HCT116 (cell line): ENCODE measurements at regions not wholly inside any gene's neighbourhood (a gene's known extent, or its start where the extent isn't known, plus 50 kb on each side); places are given as distances from the start of the nearest gene placed in this dataset.

Experiments used
- ATAC-seq: fragments of 200-7000 bp; cut with Tn5 transposase; 2 replicates; pipeline ENCODE4 v1.9.1; 2020; ENCODE audit warnings: mild to moderate bottlenecking, moderate library complexity
- BruUV-seq: library from RNA; stranded (reverse); fragments of 400-500 nt; replicated peaks from 2 replicates; lab custom pipeline; 2021; lab: Mats Ljungman, UMichigan
- CTCF ChIA-PET: fragments of 300-600 bp; sonication (Branson Sonifier 250); formaldehyde crosslinking; loops from one replicate; lab custom pipeline; 2021; ENCODE audit warnings: antibody characterized with exemption; lab: Charles Lee
- POLR2A ChIA-PET: fragments of 300-600, 350-600 bp; sonication (Branson Sonifier 250); formaldehyde crosslinking; loops from one replicate; lab custom pipeline; 2021; ENCODE audit warnings: antibody characterized with exemption; lab: Charles Lee
- RAD21 ChIA-PET, 2 experiments: fragments of 300-600 bp; sonication (Branson Sonifier 250); formaldehyde crosslinking; loops; one replicate each; lab custom pipeline; 2023; ENCODE audit warnings: low total read pairs in 2 of 2; ENCODE audit not compliant: uncharacterized antibody in 2 of 2, unreplicated experiment in 2 of 2, low non-redundant PET in 1 of 2; lab: Charles Lee
- DNase-seq: peaks from one replicate; pipeline ENCODE4 v3.0.0-alpha.2; 2010; ENCODE audit warnings: low read depth, low spot score
- H2AFZ ChIP-seq: fragments of 200-600 bp; shearing (Covaris generic), sonication (generic); 2 replicates; pipeline ENCODE4 v1.6.1; 2017; ENCODE audit warnings: low read depth, mixed run types, mixed read lengths, antibody characterized with exemption, low read length; ENCODE audit not compliant: poor library complexity, severe bottlenecking
- H3K27ac ChIP-seq: 2 replicates; pipeline ENCODE4 v1.5.1; 2012; ENCODE audit warnings: low read depth, low read length
- H3K27me3 ChIP-seq: fragments of 200-600 bp; sonication (generic); 2 replicates; pipeline ENCODE4 v1.6.1; 2016; ENCODE audit warnings: mixed run types, low read length, mixed read lengths; ENCODE audit not compliant: insufficient read depth
- H3K36me3 ChIP-seq, 2 experiments: fragments of 200-500 bp in 1 of 2; fragments of 200-600 bp in 1 of 2; sonication (Bioruptor generic) in 1 of 2; sonication (generic) in 1 of 2; 2 replicates each; pipeline versions ENCODE4 v1.5.1 to v1.6.1; 2014 to 2016; ENCODE audit warnings: low read length in 2 of 2, inconsistent platforms in 1 of 2, mixed read lengths in 1 of 2, mixed run types in 1 of 2; ENCODE audit not compliant: insufficient read depth in 2 of 2, control insufficient read depth in 1 of 2
- H3K4me1 ChIP-seq, 2 experiments: fragments of 200-600 bp in 1 of 2; sonication (generic) in 1 of 2; 2 replicates each; pipeline versions ENCODE4 v1.5.1 to v1.6.1; 2012 to 2017; ENCODE audit warnings: low read length in 2 of 2, inconsistent platforms in 1 of 2, mild to moderate bottlenecking in 1 of 2, mixed read lengths in 1 of 2, mixed run types in 1 of 2, moderate library complexity in 1 of 2; ENCODE audit not compliant: insufficient read depth in 2 of 2, control insufficient read depth in 1 of 2
- H3K4me2 ChIP-seq: fragments of 200-600 bp; sonication (generic); 2 replicates; pipeline ENCODE4 v1.6.1; 2017; ENCODE audit warnings: mixed run types, low read length, mixed read lengths
- H3K4me3 ChIP-seq, 2 experiments: fragments of 200-600 bp in 1 of 2; sonication (generic) in 1 of 2; replicated peaks in 1 of 2; 2 replicates each; pipeline ENCODE4 v1.5.1; 2011 to 2016; ENCODE audit warnings: low read length in 2 of 2, control low read depth in 1 of 2, low read depth in 1 of 2, mild to moderate bottlenecking in 1 of 2, mixed read lengths in 1 of 2, mixed run types in 1 of 2
- H3K79me2 ChIP-seq: fragments of 200-600 bp; sonication (generic); 2 replicates; pipeline ENCODE4 v1.6.1; 2017; ENCODE audit warnings: mild to moderate bottlenecking, mixed run types, low read length, moderate library complexity, mixed read lengths; ENCODE audit not compliant: insufficient read depth
- H3K9ac ChIP-seq: fragments of 200-600 bp; sonication (generic); 2 replicates; pipeline ENCODE4 v1.6.1; 2016; ENCODE audit warnings: low read length, mixed read lengths
- H3K9me2 ChIP-seq: fragments of 200-600 bp; sonication (generic), shearing (Covaris generic); 2 replicates; pipeline ENCODE4 v1.6.1; 2017; ENCODE audit warnings: mixed run types, mild to moderate bottlenecking, moderate library complexity; ENCODE audit not compliant: insufficient read depth
- H3K9me3 ChIP-seq, 2 experiments: fragments of 200-500 bp in 1 of 2; fragments of 200-600 bp in 1 of 2; sonication (Bioruptor generic) in 1 of 2; sonication (generic) in 1 of 2; 2 replicates each; pipeline ENCODE4 v1.6.1; 2014 to 2017; ENCODE audit warnings: low read length in 2 of 2, mixed read lengths in 2 of 2, inconsistent platforms in 1 of 2, low read depth in 1 of 2, mild to moderate bottlenecking in 1 of 2, mixed run types in 1 of 2, moderate library complexity in 1 of 2; ENCODE audit not compliant: control insufficient read depth in 1 of 2, insufficient read depth in 1 of 2
- H4K20me1 ChIP-seq: fragments of 200-600 bp; sonication (generic), shearing (Covaris generic); 2 replicates; pipeline ENCODE4 v1.6.1; 2017; ENCODE audit warnings: mixed run types, mild to moderate bottlenecking, moderate library complexity; ENCODE audit not compliant: insufficient read depth
- ATF3 ChIP-seq: IDR thresholded peaks from 2 replicates; pipeline ENCODE4 v1.6.1; 2012
- EGR1 ChIP-seq: IDR thresholded peaks from 2 replicates; pipeline ENCODE4 v1.6.1; 2012; ENCODE audit warnings: low read depth
- ELF1 ChIP-seq: IDR thresholded peaks from 2 replicates; pipeline ENCODE4 v1.6.1; 2012; ENCODE audit warnings: low read depth, borderline replicate concordance
- REST ChIP-seq: IDR thresholded peaks from 2 replicates; pipeline ENCODE4 v1.6.1; 2012; ENCODE audit warnings: low read depth
- SIN3A ChIP-seq: IDR thresholded peaks from 2 replicates; pipeline ENCODE4 v1.6.1; 2012; ENCODE audit warnings: low read depth
- TCF7L2 ChIP-seq: IDR thresholded peaks from 2 replicates; pipeline ENCODE4 v1.7.0; 2011; ENCODE audit warnings: borderline replicate concordance, inconsistent platforms; ENCODE audit not compliant: insufficient read depth, insufficient read length; ENCODE audit errors: extremely low read depth
- ZFX ChIP-seq: fragments of 450-650 bp; IDR thresholded peaks from 2 replicates; pipeline ENCODE4 v1.6.1; 2017
- intact Hi-C: fragments of 100-400 bp; cut with micrococcal nuclease; formaldehyde crosslinking; loops from 2 replicates; pipeline ENCODE4 v1.10.0; 2022

- no TSS peak for BruUV-seq
- Histone ChIP-seq H3K27me3 (peaks cover 59% of the 10 kb centered on the region), H3K27ac (no peak overlapping the region), H3K4me2 (no peak overlapping the region), H3K9ac (no peak overlapping the region), H3K79me2 (no peaks in the 10 kb centered on the region), H3K9me2 (no peaks in the 10 kb centered on the region), H4K20me1 (no peaks in the 10 kb centered on the region), H3K4me1 (no peaks in the 10 kb centered on the region), H2AFZ (no peak overlapping the region), H3K4me3 (no peak overlapping the region), H3K36me3 (no peaks in the 10 kb centered on the region)
- ATAC-seq: no peak
- ChIA-PET POLR2A (no interaction called here), RAD21 (no interaction called here)
- intact Hi-C loops: no loop called here
- no peak for DNase-seq
- TF ChIP-seq ELF1 (no peak), TCF7L2 (no peak), ATF3 (no peak), REST (no peak), EGR1 (no peak), SIN3A (no peak), ZFX (no peak)
- TF ChIP-seq, all 23 proteins: peak for 0
- no peaks in the 10 kb centered on the region for H3K9me3 ChIP-seq
- CTCF ChIA-PET: no interaction called here
Measured at GRCh38 chr3:135456108-135456790, 509.3 kb upstream of the PPP2R3A start.
